ENCODE measurements at regions not wholly inside any gene's neighbourhood (a gene's known extent, or its start where the extent isn't known, plus 50 kb on each side); places are given as distances from the start of the nearest gene placed in this dataset.

DNA sequence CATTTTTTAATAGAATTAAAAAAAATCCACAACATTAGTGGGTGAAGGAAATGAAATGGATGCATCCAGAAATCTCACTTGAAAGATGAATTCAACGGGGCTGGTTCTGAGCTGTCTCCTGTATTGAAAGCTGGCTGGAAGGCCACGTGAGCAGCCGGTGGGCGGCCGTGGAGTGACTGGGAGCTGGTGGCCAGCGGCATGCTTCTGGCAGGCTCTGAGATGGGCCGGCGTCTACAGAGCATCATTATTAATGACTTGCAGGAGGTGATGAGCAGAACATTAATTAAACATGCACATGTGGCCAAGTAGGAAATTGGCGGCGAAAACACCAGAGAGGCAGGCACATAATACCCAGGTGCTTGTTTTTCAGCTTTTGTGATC is 115.6 kb upstream of the LMO4 start:
- 8 to 92% (median 60%) methylated on average over 1 to 10 of the region's 10 CpGs; no CpG with 5 or more reads in 4 of the 10 experiments for WGBS, 10 experiments
- ATAC-seq (replicated peaks in 6 of 8), result peak; percentile 8 to 86 (median 61)
- H3K4me1 ChIP-seq (replicated peaks in 1 of 2), result peaks cover 8% of the 10 kb centered on the region in 2 donors
- no peak overlapping the region for H3K4me3 ChIP-seq
- in situ Hi-C loops (cut with MboI; ENCODE audit: low pct_unique_long_range_greater_than_20kb in 2 of 9, low sequenced_read_pairs in 9 of 9, unreplicated experiment in 9 of 9), result no loop called here
- H3K27ac ChIP-seq, result no peak overlapping the region

DNA sequence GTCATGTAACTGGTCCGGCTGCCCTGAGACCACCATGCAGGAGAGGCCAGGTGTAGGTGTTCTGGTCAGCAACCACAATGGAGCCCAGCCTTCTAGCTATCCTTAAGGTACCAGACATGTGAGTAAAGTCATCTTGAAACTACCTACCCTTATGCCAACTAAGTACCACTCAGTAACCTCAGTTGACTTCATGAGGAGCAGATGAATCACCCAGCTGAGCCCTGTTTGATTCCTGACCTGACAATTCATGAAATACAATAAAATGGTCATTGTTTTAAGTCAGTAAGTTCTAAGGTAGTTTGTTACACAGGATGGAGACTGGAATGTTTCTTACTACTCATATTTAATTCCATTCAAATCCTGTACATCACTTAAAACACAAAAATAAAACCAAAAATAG is 113.1 kb upstream of the LMO4 start:
- 17 to 100% (median 93%) methylated on average over 1 of the region's 1 CpG; no CpG with 5 or more reads in 4 of the 10 experiments for WGBS, 10 experiments
- Histone ChIP-seq H3K4me3 (no peak overlapping the region), H3K27ac (no peak overlapping the region), H3K4me1 (replicated peaks in 1 of 2) (peaks cover 8% of the 10 kb centered on the region in 2 donors)
- in situ Hi-C loops (cut with MboI; ENCODE audit: low pct_unique_long_range_greater_than_20kb in 2 of 9, low sequenced_read_pairs in 9 of 9, unreplicated experiment in 9 of 9), result no loop called here
- ATAC-seq (replicated peaks in 6 of 8), result no peak

DNA sequence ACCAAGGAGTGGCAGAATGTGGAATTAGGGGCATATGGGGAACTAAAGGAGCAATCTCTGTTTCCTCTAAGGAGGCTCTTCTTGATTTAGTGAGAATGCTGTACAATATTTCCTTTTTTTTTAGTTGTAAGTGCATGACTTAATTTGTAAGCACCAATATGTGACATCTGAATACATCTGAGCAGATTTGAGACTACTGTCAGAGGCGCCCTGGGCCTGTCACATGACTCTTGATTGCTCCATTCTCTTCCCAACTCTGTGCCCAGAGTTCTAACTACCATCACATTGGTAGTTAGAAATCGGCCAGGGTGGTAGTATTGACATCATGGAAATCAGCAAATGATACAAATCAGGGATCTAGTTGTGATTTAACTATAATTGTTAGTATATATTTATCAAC is 110.1 kb upstream of the LMO4 start:
- no peak overlapping the region for H3K4me3 ChIP-seq
- ATAC-seq (replicated peaks in 6 of 8), result no peak
- 43 to 100% (median 69%) methylated on average over 1 to 2 of the region's 2 CpGs; no CpG with 5 or more reads in 2 of the 10 experiments for WGBS, 10 experiments
- in situ Hi-C loops (cut with MboI; ENCODE audit: low pct_unique_long_range_greater_than_20kb in 2 of 9, low sequenced_read_pairs in 9 of 9, unreplicated experiment in 9 of 9), result no loop called here
- H3K4me1 ChIP-seq (replicated peaks in 1 of 2), result peaks cover 0 to 5% of the 10 kb centered on the region in 2 donors
- no peak overlapping the region for H3K27ac ChIP-seq

DNA sequence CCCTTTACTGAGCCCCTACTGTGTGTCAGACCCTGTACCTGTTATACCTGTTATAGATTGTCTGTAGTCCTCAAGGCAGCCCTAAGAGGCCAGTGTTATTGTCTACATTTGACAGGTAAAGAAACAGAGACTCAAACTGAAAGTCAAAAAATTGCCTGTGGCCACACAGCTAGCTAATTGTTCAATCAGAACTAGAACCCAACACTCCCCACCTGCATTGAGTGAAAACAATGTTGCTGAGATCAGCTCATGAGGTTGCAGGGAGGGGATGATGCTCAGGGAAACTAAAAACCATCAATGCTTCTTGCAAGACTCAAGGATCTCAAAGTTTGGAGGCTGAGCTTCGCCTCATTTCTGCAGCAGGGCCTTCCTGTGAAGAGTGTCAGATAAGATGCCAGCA is 109.5 kb upstream of the LMO4 start:
- no peak for ATAC-seq (replicated peaks in 6 of 8)
- WGBS, 10 experiments, result 78 to 100% (median 95%) methylated on average over 1 of the region's 1 CpG; no CpG with 5 or more reads in 4 of the 10 experiments
- H3K27ac ChIP-seq, result no peak overlapping the region
- in situ Hi-C loops (cut with MboI; ENCODE audit: low pct_unique_long_range_greater_than_20kb in 2 of 9, low sequenced_read_pairs in 9 of 9, unreplicated experiment in 9 of 9), result no loop called here
- no peak overlapping the region for H3K4me3 ChIP-seq
- peaks cover 0 to 5% of the 10 kb centered on the region in 2 donors for H3K4me1 ChIP-seq (replicated peaks in 1 of 2)

DNA sequence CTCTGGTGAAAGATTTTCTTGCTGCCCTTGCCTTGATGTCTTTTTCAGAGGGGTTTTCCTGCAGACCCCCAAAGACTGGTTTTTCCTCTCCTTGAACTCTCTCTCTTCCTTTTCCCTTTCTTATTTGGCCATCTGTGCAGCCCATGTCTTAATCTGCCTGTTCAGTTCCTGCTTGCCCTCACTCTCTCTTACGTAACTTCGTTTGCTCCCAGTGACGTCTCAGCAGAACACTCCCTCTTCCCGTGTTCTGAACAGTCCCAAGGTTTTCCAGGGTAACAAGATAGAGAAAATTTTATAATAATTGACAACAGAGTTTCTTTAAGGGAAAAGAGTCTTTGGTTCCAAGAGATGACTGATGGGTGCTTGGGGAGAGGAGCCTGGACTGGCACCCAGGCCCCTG is 109.1 kb upstream of the LMO4 start:
- in situ Hi-C loops (cut with MboI; ENCODE audit: low pct_unique_long_range_greater_than_20kb in 2 of 9, low sequenced_read_pairs in 9 of 9, unreplicated experiment in 9 of 9), result no loop called here
- peaks cover 0 to 5% of the 10 kb centered on the region in 2 donors for H3K4me1 ChIP-seq (replicated peaks in 1 of 2)
- ATAC-seq (replicated peaks in 6 of 8), result no peak
- whole genome bisulfite sequencing, 10 experiments, result 40 to 100% (median 93%) methylated on average over 1 to 4 of the region's 4 CpGs
- H3K27ac ChIP-seq, result no peak overlapping the region
- H3K4me3 ChIP-seq, result no peak overlapping the region

DNA sequence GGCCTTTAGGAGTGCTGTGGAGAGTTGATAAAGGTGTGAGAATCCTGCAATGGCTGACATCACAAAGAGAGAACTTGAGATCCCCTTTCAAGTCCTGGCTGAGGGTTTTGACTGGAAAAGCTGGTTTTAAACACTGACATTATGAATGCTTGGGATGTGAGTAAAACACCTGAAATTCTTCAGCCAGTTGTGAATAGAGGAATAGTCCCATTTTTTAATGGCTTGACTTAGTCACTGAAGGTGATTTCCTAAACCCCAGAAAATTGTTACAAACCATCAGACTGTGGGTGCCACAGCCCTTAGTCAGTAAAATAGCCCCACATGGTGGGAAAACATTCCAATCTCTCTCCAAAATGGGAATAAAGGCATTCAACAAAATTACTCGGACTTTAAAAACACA is 107.7 kb upstream of the LMO4 start:
- 67 to 100% (median 100%) methylated on average over 1 of the region's 1 CpG for WGBS, 10 experiments
- Histone ChIP-seq H3K4me3 (no peak overlapping the region), H3K27ac (no peak overlapping the region), H3K4me1 (replicated peaks in 1 of 2) (peaks cover 1 to 6% of the 10 kb centered on the region in 2 donors)
- in situ Hi-C loops (cut with MboI; ENCODE audit: low pct_unique_long_range_greater_than_20kb in 2 of 9, low sequenced_read_pairs in 9 of 9, unreplicated experiment in 9 of 9), result no loop called here
- no peak for ATAC-seq (replicated peaks in 6 of 8)

DNA sequence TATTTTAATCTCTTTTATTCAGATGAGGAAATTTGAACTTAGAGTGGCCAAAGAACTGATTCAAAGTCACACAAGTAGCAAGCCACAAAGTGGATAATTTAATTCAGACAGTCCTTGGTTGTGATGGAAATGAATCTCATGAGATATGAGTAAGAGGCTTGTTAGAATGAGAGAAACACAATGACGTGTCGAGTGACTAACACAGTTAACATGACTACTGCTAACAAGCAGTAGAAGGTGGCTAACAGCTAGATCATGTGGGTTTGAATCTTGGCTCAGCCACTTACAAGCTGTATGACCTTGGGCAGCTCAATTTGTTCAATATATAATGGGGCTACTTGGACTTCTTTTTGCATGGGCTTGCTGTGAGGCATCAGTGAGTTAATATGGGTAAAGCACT is 104.5 kb upstream of the LMO4 start:
- Histone ChIP-seq H3K4me1 (replicated peaks in 1 of 2) (peaks cover 14 to 16% of the 10 kb centered on the region in 2 donors), H3K4me3 (no peak overlapping the region), H3K27ac (no peak overlapping the region)
- ATAC-seq (replicated peaks in 6 of 8), result peak in 6 of 8 experiments; percentile 11 to 69 (median 36)
- 0 to 100% (median 68%) methylated on average over 1 to 2 of the region's 2 CpGs; no CpG with 5 or more reads in 5 of the 10 experiments for WGBS, 10 experiments
- in situ Hi-C loops (cut with MboI; ENCODE audit: low pct_unique_long_range_greater_than_20kb in 2 of 9, low sequenced_read_pairs in 9 of 9, unreplicated experiment in 9 of 9), result no loop called here

DNA sequence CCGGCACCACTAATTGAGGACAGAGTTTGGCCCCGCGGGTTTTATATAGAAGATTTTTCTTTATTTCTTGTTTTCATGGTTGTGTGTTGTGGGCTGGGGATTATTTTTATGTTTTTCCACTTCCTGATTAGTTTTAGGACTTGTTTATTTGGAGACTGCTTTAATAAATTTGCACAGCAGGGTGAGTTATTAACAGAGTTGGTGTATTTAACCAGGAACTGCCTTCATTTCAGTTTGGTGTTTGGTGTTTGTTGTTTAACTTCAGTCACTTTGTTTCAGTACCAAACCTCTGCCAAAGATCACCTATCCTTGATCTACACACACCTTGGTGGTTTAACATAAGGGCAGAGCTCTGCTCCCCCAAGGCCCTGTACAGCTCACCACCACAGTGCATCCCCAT is 103.5 kb upstream of the LMO4 start:
- no peak for ATAC-seq (replicated peaks in 6 of 8)
- in situ Hi-C loops (cut with MboI; ENCODE audit: low pct_unique_long_range_greater_than_20kb in 2 of 9, low sequenced_read_pairs in 9 of 9, unreplicated experiment in 9 of 9), result no loop called here
- Histone ChIP-seq H3K27ac (no peak overlapping the region), H3K4me1 (replicated peaks in 1 of 2) (peaks cover 16 to 17% of the 10 kb centered on the region in 2 donors), H3K4me3 (no peak overlapping the region)
- 30 to 100% (median 99%) methylated on average over 2 to 3 of the region's 3 CpGs; no CpG with 5 or more reads in 2 of the 10 experiments for WGBS, 10 experiments

DNA sequence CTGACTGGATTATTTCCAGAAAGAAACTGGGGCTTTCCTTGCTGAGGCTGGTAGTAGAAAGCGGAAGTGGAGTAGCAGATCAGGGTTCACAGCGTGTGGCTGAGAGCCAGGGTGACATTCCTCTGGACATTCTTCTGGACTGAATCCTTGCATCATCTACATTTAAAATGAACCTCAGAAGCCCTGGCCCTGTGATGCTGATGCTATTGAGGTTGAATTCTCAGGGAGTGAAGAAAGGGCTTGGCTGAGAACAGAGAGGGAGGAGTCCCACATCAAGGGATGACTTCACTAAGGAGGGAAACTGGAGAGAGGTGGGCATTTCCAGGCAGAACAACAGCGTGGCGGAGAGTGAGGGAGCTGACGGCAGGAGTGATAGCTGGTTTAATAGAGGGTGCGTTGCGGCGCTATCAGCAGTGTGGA is 102.3 kb upstream of the LMO4 start:
- in situ Hi-C loops (cut with MboI; ENCODE audit: low pct_unique_long_range_greater_than_20kb in 2 of 9, low sequenced_read_pairs in 9 of 9, unreplicated experiment in 9 of 9), result no loop called here
- peak overlapping the region; percentile 0 to 14 for H3K27ac ChIP-seq

DNA sequence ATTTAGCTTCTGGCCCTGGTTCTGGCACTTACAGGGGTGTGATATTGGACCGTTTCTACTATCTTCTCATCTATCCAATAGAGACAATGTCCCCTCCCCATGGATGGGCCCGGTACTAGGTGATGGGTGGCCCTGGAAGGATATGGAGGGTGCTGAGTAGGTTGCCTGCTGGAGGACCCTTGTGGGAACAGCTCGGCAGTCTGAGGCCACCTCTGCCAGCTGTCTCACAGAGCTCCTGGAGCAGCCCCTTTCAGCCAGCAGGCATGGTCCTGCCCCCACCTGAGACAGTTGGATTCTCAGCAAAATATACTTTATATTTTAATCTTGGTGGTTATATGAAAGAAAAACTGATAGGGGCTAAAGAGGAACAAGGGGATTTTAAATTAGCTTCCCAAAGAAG is 101.0 kb upstream of the LMO4 start:
- 81 to 100% (median 98%) methylated on average over 1 to 3 of the region's 3 CpGs; no CpG with 5 or more reads in 4 of the 10 experiments for WGBS, 10 experiments
- peaks cover 15 to 19% of the 10 kb centered on the region in 2 donors for H3K4me1 ChIP-seq (replicated peaks in 1 of 2)
- no peak overlapping the region for H3K4me3 ChIP-seq
- no peak for ATAC-seq (replicated peaks in 6 of 8)
- H3K27ac ChIP-seq, result peak overlapping the region in 1 of 2 donors; percentile 21
- in situ Hi-C loops (cut with MboI; ENCODE audit: low pct_unique_long_range_greater_than_20kb in 2 of 9, low sequenced_read_pairs in 9 of 9, unreplicated experiment in 9 of 9), result no loop called here

More for the DNA sequence above, 102.3 kb upstream of the LMO4 start:
- Histone ChIP-seq H3K4me3 (no peak overlapping the region), H3K4me1 (replicated peaks in 1 of 2) (peaks cover 19 to 20% of the 10 kb centered on the region in 2 donors)
- ATAC-seq (replicated peaks in 6 of 8), result peak; percentile 79 to 95 (median 92)
- WGBS, 10 experiments, result 17 to 94% (median 60%) methylated on average over 3 to 8 of the region's 8 CpGs; no CpG with 5 or more reads in 3 of the 10 experiments

DNA sequence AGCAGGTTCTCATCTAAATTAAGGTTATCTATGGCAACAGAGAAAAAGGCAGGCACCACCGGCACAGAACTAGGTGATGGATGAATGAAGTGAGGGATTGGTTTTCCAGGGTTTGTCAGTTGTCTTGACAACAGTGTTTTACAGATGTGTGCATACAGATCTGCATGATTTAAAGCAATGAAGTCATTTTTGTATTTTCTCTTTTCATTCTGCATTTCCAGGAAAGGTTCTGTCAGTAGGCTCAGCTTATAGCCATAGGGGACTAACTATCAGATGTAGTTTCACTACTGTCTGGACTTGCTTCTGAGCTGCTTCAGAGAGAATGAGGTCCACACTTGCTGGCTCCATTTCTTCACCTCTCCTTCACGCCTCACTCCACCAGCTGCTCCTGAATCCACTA is 98.2 kb upstream of the LMO4 start:
- no peak overlapping the region for H3K27ac ChIP-seq
- in situ Hi-C loops (cut with MboI; ENCODE audit: low pct_unique_long_range_greater_than_20kb in 2 of 9, low sequenced_read_pairs in 9 of 9, unreplicated experiment in 9 of 9), result no loop called here
- peak in 7 of 8 experiments; percentile 27 to 69 (median 42) for ATAC-seq (replicated peaks in 6 of 8)

DNA sequence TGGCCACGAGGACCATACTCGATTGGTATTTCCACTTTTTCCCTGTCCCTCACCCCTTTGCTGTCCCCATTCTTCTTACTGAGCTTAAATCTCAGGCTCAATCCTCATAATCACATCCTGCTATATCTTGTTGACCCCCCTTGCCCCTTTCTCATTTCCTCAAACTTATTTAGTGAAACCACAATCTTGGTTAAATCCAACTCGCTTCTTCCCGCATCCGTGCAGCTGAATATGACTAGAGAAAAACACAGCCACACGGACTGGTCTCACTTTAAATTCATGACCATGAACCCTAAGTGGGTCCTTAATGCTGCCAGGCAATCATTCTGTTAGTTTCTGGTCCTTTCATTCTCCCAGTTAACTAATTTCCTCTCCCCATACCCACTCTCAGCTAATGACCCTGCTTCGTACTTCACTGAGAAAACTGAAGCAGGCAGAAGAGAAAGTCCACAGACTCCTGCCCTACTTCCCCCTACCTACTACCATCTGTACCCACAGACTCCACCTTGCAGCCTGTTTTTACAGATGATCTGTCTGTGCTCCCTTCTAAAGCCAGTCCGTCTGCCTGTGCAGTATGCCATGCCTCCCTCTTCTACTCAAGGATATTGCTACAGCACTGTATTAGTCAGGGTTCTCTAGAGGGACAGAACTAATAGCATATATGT is 96.8 kb upstream of the LMO4 start:
- in situ Hi-C loops (cut with MboI; ENCODE audit: low pct_unique_long_range_greater_than_20kb in 2 of 9, low sequenced_read_pairs in 9 of 9, unreplicated experiment in 9 of 9), result no loop called here
- H3K27ac ChIP-seq, result no peak overlapping the region
- WGBS, 10 experiments, result 57 to 100% (median 92%) methylated on average over 1 to 8 of the region's 8 CpGs
- peaks cover 6 to 12% of the 10 kb centered on the region in 2 donors for H3K4me1 ChIP-seq (replicated peaks in 1 of 2)
- H3K4me3 ChIP-seq, result no peak overlapping the region
- no peak for ATAC-seq (replicated peaks in 6 of 8)

More for the DNA sequence above, 98.2 kb upstream of the LMO4 start:
- WGBS, 10 experiments, result 33 to 100% (median 57%) methylated on average over 1 to 2 of the region's 2 CpGs; no CpG with 5 or more reads in 4 of the 10 experiments
- no peak overlapping the region for H3K4me3 ChIP-seq
- peaks cover 15 to 19% of the 10 kb centered on the region in 2 donors for H3K4me1 ChIP-seq (replicated peaks in 1 of 2)

DNA sequence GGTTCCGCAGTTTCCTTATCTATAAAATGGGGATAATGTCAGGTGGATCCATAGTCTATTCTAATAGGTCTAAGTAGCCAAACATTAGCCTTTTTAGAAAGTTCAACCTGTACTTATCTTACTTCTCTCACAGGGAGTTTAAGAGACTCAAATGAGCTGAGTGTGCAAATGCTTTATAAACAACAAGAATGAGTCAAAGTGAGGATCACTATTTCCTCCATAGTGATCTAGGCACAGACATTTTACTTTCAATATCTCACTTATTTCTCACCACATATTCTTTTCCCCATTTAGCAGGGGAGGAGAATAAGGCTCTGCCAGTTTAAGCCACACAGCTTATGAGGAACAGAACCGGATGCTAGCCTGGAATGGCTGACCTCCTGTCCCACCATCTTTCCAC is 92.1 kb upstream of the LMO4 start:
- ATAC-seq (replicated peaks in 6 of 8), result no peak
- in situ Hi-C loops (cut with MboI; ENCODE audit: low pct_unique_long_range_greater_than_20kb in 2 of 9, low sequenced_read_pairs in 9 of 9, unreplicated experiment in 9 of 9), result no loop called here
- 58 to 100% (median 92%) methylated on average over 1 to 2 of the region's 2 CpGs; no CpG with 5 or more reads in 2 of the 10 experiments for WGBS, 10 experiments
- H3K4me3 ChIP-seq, result no peak overlapping the region
- H3K27ac ChIP-seq, result no peak overlapping the region
- H3K4me1 ChIP-seq (replicated peaks in 1 of 2), result no peaks in the 10 kb centered on the region

Data from motor neuron (in vitro differentiated cells).